GM23248 (cell line): ENCODE measurements at regions not wholly inside any gene's neighbourhood (a gene's known extent, or its start where the extent isn't known, plus 50 kb on each side); places are given as distances from the start of the nearest gene placed in this dataset.

ENCODE experiments used
- DNase-seq: peaks from one replicate; pipeline ENCODE4 v3.0.0-alpha.2; 2015
- H2AFZ ChIP-seq: fragments of 200-600 bp; sonication (generic); 2 replicates; pipeline ENCODE4 v1.6.1; 2016; ENCODE audit warnings: antibody characterized with exemption
- H3F3A ChIP-seq: fragments of 200-600 bp; sonication (generic); 2 replicates; pipeline ENCODE4 v1.6.1; 2016; ENCODE audit warnings: mild to moderate bottlenecking, antibody characterized with exemption, mixed run types; ENCODE audit not compliant: insufficient read depth
- H3K27ac ChIP-seq: fragments of 200-600 bp; sonication (generic); 2 replicates; pipeline ENCODE4 v1.5.1; 2016; ENCODE audit warnings: mild to moderate bottlenecking
- H3K27me3 ChIP-seq: fragments of 200-600 bp; sonication (generic); replicated peaks from 2 replicates; pipeline ENCODE4 v1.6.1; 2016; ENCODE audit warnings: mild to moderate bottlenecking; ENCODE audit not compliant: insufficient read depth
- H3K36me3 ChIP-seq: fragments of 200-600 bp; sonication (generic); 2 replicates; pipeline ENCODE4 v1.6.1; 2016; ENCODE audit warnings: low read depth, mild to moderate bottlenecking
- H3K4me1 ChIP-seq: fragments of 200-600 bp; sonication (generic); 2 replicates; pipeline ENCODE4 v1.6.1; 2016; ENCODE audit warnings: mild to moderate bottlenecking; ENCODE audit not compliant: insufficient read depth
- H3K4me2 ChIP-seq: fragments of 200-600 bp; sonication (generic); one replicate; pipeline ENCODE4 v1.6.1; 2016; ENCODE audit warnings: mild to moderate bottlenecking; ENCODE audit not compliant: unreplicated experiment
- H3K4me3 ChIP-seq: fragments of 200-600 bp; sonication (generic); 2 replicates; pipeline ENCODE4 v1.5.1; 2016; ENCODE audit warnings: mild to moderate bottlenecking
- H3K79me2 ChIP-seq: fragments of 200-600 bp; sonication (generic); 2 replicates; pipeline ENCODE4 v1.6.1; 2016; ENCODE audit warnings: mild to moderate bottlenecking; ENCODE audit not compliant: insufficient read depth
- H3K9ac ChIP-seq: fragments of 200-600 bp; sonication (generic); 2 replicates; pipeline ENCODE4 v1.6.1; 2016; ENCODE audit warnings: mild to moderate bottlenecking
- H3K9me2 ChIP-seq: fragments of 200-600 bp; sonication (generic); 2 replicates; pipeline ENCODE4 v1.6.1; 2016; ENCODE audit warnings: mixed run types, mild to moderate bottlenecking, moderate library complexity; ENCODE audit not compliant: insufficient read depth
- H3K9me3 ChIP-seq: fragments of 200-600 bp; sonication (generic); one replicate; pipeline ENCODE4 v1.6.1; 2017; ENCODE audit warnings: low read depth
- H4K20me1 ChIP-seq: fragments of 200-600 bp; sonication (generic); 2 replicates; pipeline ENCODE4 v1.6.0; 2016; ENCODE audit not compliant: insufficient read depth
- EZH2 ChIP-seq: fragments of 200-600 bp; sonication (generic); IDR thresholded peaks from 2 replicates; pipeline ENCODE4 v1.6.1; 2018; ENCODE audit warnings: antibody characterized with exemption, mild to moderate bottlenecking; ENCODE audit not compliant: insufficient read depth, poor library complexity, severe bottlenecking
- EZH2phosphoT487 ChIP-seq: fragments of 200-600 bp; sonication (generic); IDR thresholded peaks from 2 replicates; pipeline ENCODE4 v1.6.1; 2018; ENCODE audit warnings: antibody characterized with exemption, moderate library complexity, mild to moderate bottlenecking, low read depth; ENCODE audit not compliant: insufficient read depth
- WGBS, 2 experiments: methylation state at CpG; one replicate each; pipeline ENCODE4 v1.1.6; 2015 to 2017; ENCODE audit warnings: low lambda C conversion rate in 2 of 2, low coverage in 1 of 2; ENCODE audit errors: missing lambda C conversion rate in 2 of 2; 5-methylcytosine and 5-hydroxymethylcytosine counted together
- in situ Hi-C: fragments of 300-500 bp; cut with MboI; formaldehyde crosslinking; loops from 2 replicates; pipeline ENCODE4 v1.15.0; 2020

- Histone ChIP-seq H3K4me1 (no peaks in the 10 kb centered on the region), H2AFZ (no peak overlapping the region), H3K4me3 (no peak overlapping the region), H3K9me3 (no peaks in the 10 kb centered on the region), H3K4me2 (no peak overlapping the region), H3F3A (no peaks in the 10 kb centered on the region), H3K36me3 (no peaks in the 10 kb centered on the region), H4K20me1 (no peaks in the 10 kb centered on the region), H3K27ac (no peak overlapping the region), H3K79me2 (no peaks in the 10 kb centered on the region), H3K27me3 (no peaks in the 10 kb centered on the region; the same call in 1 of the 2 replicates), H3K9ac (no peak overlapping the region), H3K9me2 (no peaks in the 10 kb centered on the region)
- WGBS, 2 experiments: 61 to 65% methylated on average over 7 of the region's 7 CpGs
- DNase-seq: no peak
- in situ Hi-C loops: no loop called here
- no peak for TF ChIP-seq EZH2
Measured at GRCh38 chr1:30418939-30419720, 304.3 kb downstream of the MATN1 start.

- Histone ChIP-seq H3K79me2 (no peaks in the 10 kb centered on the region), H3F3A (no peaks in the 10 kb centered on the region), H4K20me1 (no peaks in the 10 kb centered on the region), H3K4me3 (no peak overlapping the region), H3K4me1 (no peaks in the 10 kb centered on the region), H3K9me2 (no peaks in the 10 kb centered on the region), H3K36me3 (no peaks in the 10 kb centered on the region), H2AFZ (no peak overlapping the region), H3K27ac (no peak overlapping the region), H3K9ac (no peak overlapping the region), H3K9me3 (no peaks in the 10 kb centered on the region), H3K4me2 (no peak overlapping the region), H3K27me3 (no peaks in the 10 kb centered on the region; the same call in 1 of the 2 replicates)
- TF ChIP-seq EZH2phosphoT487: no peak
- no peak for TF ChIP-seq EZH2
- in situ Hi-C loops: no loop called here
- WGBS, 2 experiments: 80% methylated on average over 10 of the region's 10 CpGs
- DNase-seq: no peak
Measured at GRCh38 chr1:30418061-30418938, 305.1 kb downstream of the MATN1 start.

DNA sequence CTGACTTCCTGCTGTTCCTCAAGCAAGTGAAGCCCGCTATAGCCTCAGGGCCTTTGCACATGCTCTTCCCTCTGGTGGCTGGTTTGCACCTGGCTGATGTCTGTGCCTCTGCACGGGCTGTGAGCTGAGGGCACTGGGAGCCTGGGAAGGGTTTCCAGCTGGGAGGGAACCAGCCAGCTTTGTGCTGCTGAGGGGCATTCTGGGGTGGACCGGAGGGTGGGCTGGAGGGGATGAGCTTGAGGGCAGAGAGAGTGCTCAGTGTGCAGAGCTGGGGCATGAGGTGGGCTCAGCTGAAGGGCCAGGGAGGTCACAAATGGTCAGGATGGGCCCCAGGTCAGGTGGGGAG is 305.7 kb downstream of the MATN1 start:
- Histone ChIP-seq H3K9ac (no peak overlapping the region), H3K4me2 (no peak overlapping the region), H3K27me3 (no peaks in the 10 kb centered on the region; the same call in 1 of the 2 replicates), H3K9me2 (no peaks in the 10 kb centered on the region), H2AFZ (no peak overlapping the region), H3K4me1 (no peaks in the 10 kb centered on the region), H3K27ac (no peak overlapping the region), H3K79me2 (no peaks in the 10 kb centered on the region), H3K36me3 (no peaks in the 10 kb centered on the region), H3K4me3 (no peak overlapping the region), H4K20me1 (no peaks in the 10 kb centered on the region), H3K9me3 (no peaks in the 10 kb centered on the region), H3F3A (no peaks in the 10 kb centered on the region)
- WGBS, 2 experiments: 70 to 78% methylated on average over 3 of the region's 3 CpGs
- in situ Hi-C loops: no loop called here
- TF ChIP-seq EZH2: no peak
- TF ChIP-seq EZH2phosphoT487: no peak
- no peak for DNase-seq

DNA sequence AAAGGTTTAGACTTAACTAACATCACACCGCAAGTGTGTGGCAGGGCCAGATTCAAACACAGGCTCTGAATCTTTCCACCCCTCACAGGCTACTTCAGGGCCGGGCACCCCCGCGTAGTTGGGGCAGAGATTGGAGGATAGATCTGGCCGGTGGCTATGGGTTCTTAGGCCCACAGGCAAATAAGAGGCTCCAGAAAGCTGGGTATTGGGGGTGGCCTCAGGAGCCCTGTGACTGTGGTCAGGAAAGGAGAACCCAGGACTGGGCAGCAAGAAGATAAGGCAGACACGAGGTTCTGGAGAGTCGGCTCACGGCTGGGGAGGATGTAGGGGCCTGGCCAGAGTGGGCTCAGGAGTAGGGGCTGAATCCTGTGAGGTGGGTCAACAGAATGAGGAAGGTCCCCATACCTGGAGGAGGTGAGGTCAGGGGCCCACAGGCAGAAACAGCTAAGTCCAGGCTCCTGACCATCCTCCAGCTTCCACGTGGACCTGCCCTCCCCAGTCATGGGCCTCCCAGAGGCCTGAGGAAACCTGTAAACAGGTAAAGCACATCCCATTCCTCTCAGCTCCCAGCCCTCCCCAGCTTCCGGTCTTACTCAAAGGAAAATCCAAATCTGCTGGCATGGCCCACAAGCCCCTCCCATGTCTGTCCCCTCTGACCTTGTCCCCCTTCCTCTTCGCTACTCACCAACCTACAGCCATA is 306.2 kb downstream of the MATN1 start:
- Histone ChIP-seq H3K27me3 (no peaks in the 10 kb centered on the region; the same call in 1 of the 2 replicates), H4K20me1 (no peaks in the 10 kb centered on the region), H3K9ac (no peak overlapping the region), H3K36me3 (no peaks in the 10 kb centered on the region), H2AFZ (no peak overlapping the region), H3K4me2 (no peak overlapping the region), H3K79me2 (no peaks in the 10 kb centered on the region), H3K9me2 (no peaks in the 10 kb centered on the region), H3K27ac (no peak overlapping the region), H3K9me3 (no peaks in the 10 kb centered on the region), H3K4me3 (no peak overlapping the region), H3F3A (no peaks in the 10 kb centered on the region), H3K4me1 (no peaks in the 10 kb centered on the region)
- DNase-seq: no peak
- in situ Hi-C loops: no loop called here
- 80 to 82% methylated on average over 11 of the region's 11 CpGs for WGBS, 2 experiments
- TF ChIP-seq EZH2phosphoT487 (no peak), EZH2 (no peak)
